ENCODE measurements at regions not wholly inside any gene's neighbourhood (a gene's known extent, or its start where the extent isn't known, plus 50 kb on each side); places are given as distances from the start of the nearest gene placed in this dataset.

DNA sequence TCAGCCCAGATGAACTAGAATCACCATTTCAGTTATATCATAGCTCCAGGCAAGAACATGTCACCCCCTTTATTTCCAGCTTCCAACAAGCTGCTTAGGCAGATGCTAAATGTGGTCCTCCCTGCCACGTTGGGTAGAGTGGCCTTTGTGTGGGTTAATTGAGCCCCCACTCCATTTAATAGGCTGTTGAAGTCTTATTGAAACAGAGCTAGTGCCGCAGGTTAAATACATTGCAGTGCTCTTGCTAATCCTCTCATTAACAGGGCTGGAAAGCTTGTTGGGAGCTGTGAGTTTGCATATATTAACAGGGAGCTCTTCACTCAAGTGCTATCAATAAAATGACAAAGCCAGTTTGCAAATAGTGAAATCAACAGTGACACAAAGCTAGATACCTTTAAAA is 248.4 kb upstream of the CMC1 start:
- H3K4me1 ChIP-seq (ENCODE audit: control insufficient read depth in 5 of 5, insufficient read depth in 5 of 5, low read length in 5 of 5): no peaks in the 10 kb centered on the region
- ATAC-seq (ENCODE audit: insufficient read depth, low FRiP score) (no peak), DNase-seq (no peak)
- H3K9ac ChIP-seq (ENCODE audit: insufficient read depth in 1 of 2, low read length in 2 of 2): no peak overlapping the region
- H3K36me3 ChIP-seq (ENCODE audit: control insufficient read depth in 4 of 4, insufficient read depth in 4 of 4, low read length in 4 of 4): no peaks in the 10 kb centered on the region
- H3K27ac ChIP-seq (ENCODE audit: low read depth in 1 of 2, low read length in 1 of 2): no peak overlapping the region
- no peak for TF ChIP-seq CTCF (IDR thresholded peaks at IDR 0.05; ENCODE audit: control extremely low read depth, extremely low read depth)
- no peaks in the 10 kb centered on the region for H3K9me3 ChIP-seq (ENCODE audit: control insufficient read depth in 4 of 4, insufficient read depth in 3 of 4, low read length in 3 of 4)
- no peaks in the 10 kb centered on the region for H3K27me3 ChIP-seq (ENCODE audit: control insufficient read depth in 3 of 3, insufficient read depth in 3 of 3, low read length in 2 of 3)
- WGBS, 2 donors: 54 to 64% methylated on average over 2 of the region's 2 CpGs
- no peak overlapping the region for H3K4me3 ChIP-seq

GRCh38 chr3:28000608-28001007 is 240.8 kb upstream of the CMC1 start:
- Histone ChIP-seq H3K9ac (ENCODE audit: insufficient read depth in 1 of 2, low read length in 2 of 2) (no peak overlapping the region), H3K4me3 (no peak overlapping the region), H3K36me3 (ENCODE audit: control insufficient read depth in 4 of 4, insufficient read depth in 4 of 4, low read length in 4 of 4) (no peaks in the 10 kb centered on the region), H3K9me3 (ENCODE audit: control insufficient read depth in 4 of 4, insufficient read depth in 3 of 4, low read length in 3 of 4) (peaks cover 0 to 10% (median 3%) of the 10 kb centered on the region in 4 donors), H3K27me3 (ENCODE audit: control insufficient read depth in 3 of 3, insufficient read depth in 3 of 3, low read length in 2 of 3) (no peaks in the 10 kb centered on the region), H3K27ac (ENCODE audit: low read depth in 1 of 2, low read length in 1 of 2) (no peak overlapping the region), H3K4me1 (ENCODE audit: control insufficient read depth in 5 of 5, insufficient read depth in 5 of 5, low read length in 5 of 5) (no peaks in the 10 kb centered on the region)
- no peak for TF ChIP-seq CTCF (IDR thresholded peaks at IDR 0.05; ENCODE audit: control extremely low read depth, extremely low read depth)
- DNase-seq (no peak), ATAC-seq (ENCODE audit: insufficient read depth, low FRiP score) (no peak)
- 90 to 96% methylated on average over 3 of the region's 3 CpGs for WGBS, 2 donors

DNA sequence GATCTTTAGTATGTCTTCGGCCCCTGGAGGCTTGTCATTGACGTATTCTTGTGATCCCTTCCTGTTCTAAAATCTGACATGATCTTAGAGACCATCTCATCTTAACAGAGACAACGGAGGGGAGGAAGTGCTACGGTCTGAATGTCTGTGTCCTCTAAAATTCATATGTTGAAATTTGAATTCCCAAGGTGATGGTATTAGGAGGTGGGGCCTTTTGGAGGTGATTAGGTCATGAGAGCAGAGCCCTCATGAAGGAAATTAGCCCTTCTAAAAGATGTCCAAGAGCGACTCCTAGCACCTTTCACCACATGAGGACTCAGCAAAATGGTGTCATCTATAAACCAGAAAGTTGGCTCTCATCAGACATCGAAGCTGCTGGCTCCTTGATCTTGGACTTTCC is 233.2 kb upstream of the CMC1 start:
- no peaks in the 10 kb centered on the region for H3K4me1 ChIP-seq (ENCODE audit: control insufficient read depth in 5 of 5, insufficient read depth in 5 of 5, low read length in 5 of 5)
- no peaks in the 10 kb centered on the region for H3K27me3 ChIP-seq (ENCODE audit: control insufficient read depth in 3 of 3, insufficient read depth in 3 of 3, low read length in 2 of 3)
- H3K9ac ChIP-seq (ENCODE audit: insufficient read depth in 1 of 2, low read length in 2 of 2): no peak overlapping the region
- 65 to 78% methylated on average over 6 of the region's 6 CpGs for WGBS, 2 donors
- peaks cover 0 to 8% (median under 1%) of the 10 kb centered on the region in 4 donors for H3K9me3 ChIP-seq (ENCODE audit: control insufficient read depth in 4 of 4, insufficient read depth in 3 of 4, low read length in 3 of 4)
- H3K27ac ChIP-seq (ENCODE audit: low read depth in 1 of 2, low read length in 1 of 2): no peak overlapping the region
- ATAC-seq (ENCODE audit: insufficient read depth, low FRiP score) (no peak), DNase-seq (no peak)
- no peak for TF ChIP-seq CTCF (IDR thresholded peaks at IDR 0.05; ENCODE audit: control extremely low read depth, extremely low read depth)
- H3K36me3 ChIP-seq (ENCODE audit: control insufficient read depth in 4 of 4, insufficient read depth in 4 of 4, low read length in 4 of 4): no peaks in the 10 kb centered on the region
- no peak overlapping the region for H3K4me3 ChIP-seq

GRCh38 chr3:28012830-28013229 is 228.6 kb upstream of the CMC1 start:
- Histone ChIP-seq H3K27me3 (ENCODE audit: control insufficient read depth in 3 of 3, insufficient read depth in 3 of 3, low read length in 2 of 3) (no peaks in the 10 kb centered on the region), H3K27ac (ENCODE audit: low read depth in 1 of 2, low read length in 1 of 2) (no peak overlapping the region), H3K4me3 (no peak overlapping the region), H3K9me3 (ENCODE audit: control insufficient read depth in 4 of 4, insufficient read depth in 3 of 4, low read length in 3 of 4) (no peaks in the 10 kb centered on the region), H3K4me1 (ENCODE audit: control insufficient read depth in 5 of 5, insufficient read depth in 5 of 5, low read length in 5 of 5) (no peaks in the 10 kb centered on the region), H3K36me3 (ENCODE audit: control insufficient read depth in 4 of 4, insufficient read depth in 4 of 4, low read length in 4 of 4) (no peaks in the 10 kb centered on the region), H3K9ac (ENCODE audit: insufficient read depth in 1 of 2, low read length in 2 of 2) (no peak overlapping the region)
- TF ChIP-seq CTCF (IDR thresholded peaks at IDR 0.05; ENCODE audit: control extremely low read depth, extremely low read depth): no peak
- DNase-seq (no peak), ATAC-seq (ENCODE audit: insufficient read depth, low FRiP score) (no peak)

All from lung (tissue), 11 donors.